ENCODE measurements at regions not wholly inside any gene's neighbourhood (a gene's known extent, or its start where the extent isn't known, plus 50 kb on each side); places are given as distances from the start of the nearest gene placed in this dataset.

GRCh38 chr11:116642481-116642880, 130.3 kb downstream of the BUD13 start:
- no peak for DNase-seq (ENCODE audit: low read depth)

GRCh38 chr11:116641561-116642045, 131.2 kb downstream of the BUD13 start:
- no peak for DNase-seq (ENCODE audit: low read depth)

GRCh38 chr11:116640641-116641402, 132.0 kb downstream of the BUD13 start:
- DNase-seq (ENCODE audit: low read depth) = no peak

GRCh38 chr11:116638463-116638862, 134.3 kb downstream of the BUD13 start:
- no peak for DNase-seq (ENCODE audit: low read depth)

- no peak for DNase-seq (ENCODE audit: low read depth)
These were observed 135.0 kb downstream of the BUD13 start for GRCh38 chr11:116637766-116638165.

- DNase-seq (ENCODE audit: low read depth) = no peak
These were observed 136.4 kb downstream of the BUD13 start for GRCh38 chr11:116636341-116636929.

- DNase-seq (ENCODE audit: low read depth) = no peak
These were observed 141.6 kb downstream of the BUD13 start for GRCh38 chr11:116631201-116631600.

- DNase-seq (ENCODE audit: low read depth) = no peak
These were observed 154.3 kb downstream of the BUD13 start for GRCh38 chr11:116618461-116618860.

- no peak for DNase-seq (ENCODE audit: low read depth)
These were observed 157.4 kb downstream of the BUD13 start for GRCh38 chr11:116615211-116615865.

GRCh38 chr11:116614306-116615210, 158.2 kb downstream of the BUD13 start:
- no peak for DNase-seq (ENCODE audit: low read depth)

GRCh38 chr11:116613206-116613875, 159.4 kb downstream of the BUD13 start:
- DNase-seq (ENCODE audit: low read depth) = no peak

GRCh38 chr11:116611998-116612620, 160.7 kb downstream of the BUD13 start:
- no peak for DNase-seq (ENCODE audit: low read depth)

GRCh38 chr11:116610190-116610589, 162.6 kb downstream of the BUD13 start:
- DNase-seq (ENCODE audit: low read depth) = no peak

GRCh38 chr11:116607027-116607426, 165.8 kb downstream of the BUD13 start:
- DNase-seq (ENCODE audit: low read depth) = no peak

- DNase-seq (ENCODE audit: low read depth) = no peak
These were observed 167.0 kb downstream of the BUD13 start for GRCh38 chr11:116605543-116606459.

- DNase-seq (ENCODE audit: low read depth) = no peak
These were observed 169.0 kb downstream of the BUD13 start for GRCh38 chr11:116603728-116604323.

GRCh38 chr11:116602637-116602942, 170.2 kb downstream of the BUD13 start:
- DNase-seq (ENCODE audit: low read depth) = no peak

- no peak for DNase-seq (ENCODE audit: low read depth)
These were observed 170.8 kb downstream of the BUD13 start for GRCh38 chr11:116601814-116602636.

- DNase-seq (ENCODE audit: low read depth) = no peak
These were observed 171.9 kb downstream of the BUD13 start for GRCh38 chr11:116600930-116601329.

Data from stromal cell of bone marrow (primary cell).